ENCODE measurements at regions not wholly inside any gene's neighbourhood (a gene's known extent, or its start where the extent isn't known, plus 50 kb on each side); places are given as distances from the start of the nearest gene placed in this dataset.
"Not testable (repeated sequence)": the region's sequence is repeated elsewhere in the genome, so short reads cannot be mapped to it uniquely, and the experiment has no call there.

GRCh38 chr6:114862819-114863218 lies 520.0 kb upstream of the HS3ST5 start:
- FAIRE-seq (no peak), DNase-seq (ENCODE audit: insufficient read length, low spot score) (no peak)
- no peak for TF ChIP-seq POLR2A (IDR thresholded peaks at IDR 0.05; ENCODE audit: low read depth, low read length)

DNA sequence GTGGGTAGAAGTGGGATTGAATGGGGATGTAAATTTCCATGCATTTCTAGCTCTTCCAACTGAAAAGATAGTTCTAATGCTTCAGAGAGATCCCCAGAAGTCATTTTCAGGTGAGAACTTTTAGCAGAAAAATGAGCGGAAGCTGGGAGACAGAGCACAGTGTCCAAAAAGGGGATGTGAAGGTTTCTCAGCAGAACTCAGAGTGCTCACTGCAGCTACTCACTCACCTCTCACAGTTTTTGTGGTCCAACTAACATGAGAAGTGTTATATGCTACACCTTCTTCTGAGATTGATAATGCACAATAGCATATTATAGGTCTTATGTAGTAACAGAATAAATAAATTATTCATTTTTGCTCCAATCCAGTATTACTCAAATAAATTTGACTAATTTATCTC lies 519.2 kb upstream of the HS3ST5 start:
- DNase-seq (ENCODE audit: insufficient read length, low spot score) (no peak), FAIRE-seq (no peak)
- TF ChIP-seq POLR2A (IDR thresholded peaks at IDR 0.05; ENCODE audit: low read depth, low read length), result no peak

DNA sequence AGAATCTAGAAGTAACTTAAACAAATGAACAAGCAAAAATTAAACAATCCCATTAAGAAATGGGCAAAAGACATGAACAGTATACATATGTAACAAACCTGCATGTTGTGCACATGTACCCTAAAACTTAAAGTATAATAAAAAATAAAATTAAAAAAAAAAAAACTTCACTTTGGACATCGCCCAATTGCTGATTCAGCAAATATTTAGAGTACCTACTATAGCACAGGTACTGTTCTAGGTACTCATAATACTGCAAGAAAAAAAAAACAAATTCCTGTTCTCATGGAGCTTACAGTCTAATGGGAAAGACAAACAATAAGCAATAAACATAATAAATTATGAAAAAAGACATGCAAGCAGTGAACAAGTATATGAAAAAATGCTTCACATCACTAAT lies 501.5 kb upstream of the HS3ST5 start:
- FAIRE-seq (no peak), DNase-seq (ENCODE audit: insufficient read length, low spot score) (no peak)
- TF ChIP-seq POLR2A (IDR thresholded peaks at IDR 0.05; ENCODE audit: low read depth, low read length), result no peak

DNA sequence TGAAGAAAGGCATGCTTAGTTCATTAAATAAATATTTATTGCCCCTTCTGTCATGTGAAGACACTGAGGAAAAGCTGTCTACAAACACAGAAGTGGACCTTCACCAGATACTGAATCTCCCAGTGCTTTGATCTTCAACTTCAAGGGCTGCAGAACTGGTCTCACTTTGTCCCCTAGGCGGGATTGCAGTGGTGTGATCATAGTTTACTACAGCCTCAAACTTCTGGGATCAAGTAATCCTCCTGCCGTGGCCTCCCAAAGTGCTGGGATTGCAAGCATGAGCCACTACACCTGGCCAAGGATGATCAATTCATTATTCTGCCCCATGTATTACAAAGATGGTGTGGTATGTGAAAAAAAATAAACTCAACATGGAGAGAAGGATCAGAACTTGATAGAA lies 496.2 kb upstream of the HS3ST5 start:
- DNase-seq (ENCODE audit: insufficient read length, low spot score) (no peak), FAIRE-seq (no peak)
- TF ChIP-seq POLR2A (IDR thresholded peaks at IDR 0.05; ENCODE audit: low read depth, low read length), result no peak

- DNase-seq (ENCODE audit: insufficient read length, low spot score) (no peak), FAIRE-seq (no peak)
- TF ChIP-seq POLR2A (IDR thresholded peaks at IDR 0.05; ENCODE audit: low read depth, low read length), result no peak
Measured at GRCh38 chr6:114833211-114833610, 490.4 kb upstream of the HS3ST5 start.

DNA sequence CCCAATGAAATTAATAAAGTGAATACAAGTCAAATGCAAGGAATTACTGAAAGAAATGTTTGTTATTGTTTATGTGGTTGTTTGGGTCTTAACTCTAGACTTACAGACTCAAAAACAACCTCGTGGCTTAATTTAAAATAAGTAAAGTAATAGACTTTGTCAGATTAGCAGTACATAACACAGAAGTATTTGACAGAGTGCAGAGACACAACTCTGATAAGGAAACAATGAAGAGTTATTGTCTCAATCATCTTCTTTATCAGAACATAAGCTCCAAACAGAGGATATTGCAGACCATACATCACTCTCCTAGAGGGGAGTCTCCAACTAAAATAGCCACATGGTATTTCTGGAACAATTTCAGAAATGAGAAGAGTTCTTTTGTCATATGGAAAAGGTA lies 487.7 kb upstream of the HS3ST5 start:
- no peak for TF ChIP-seq POLR2A (IDR thresholded peaks at IDR 0.05; ENCODE audit: low read depth, low read length)
- FAIRE-seq (no peak), DNase-seq (ENCODE audit: insufficient read length, low spot score) (no peak)

- no peak for TF ChIP-seq POLR2A (IDR thresholded peaks at IDR 0.05; ENCODE audit: low read depth, low read length)
- FAIRE-seq (no peak), DNase-seq (ENCODE audit: insufficient read length, low spot score) (no peak)
Measured at GRCh38 chr6:114827135-114827534, 484.3 kb upstream of the HS3ST5 start.

- no peak for TF ChIP-seq POLR2A (IDR thresholded peaks at IDR 0.05; ENCODE audit: low read depth, low read length)
- DNase-seq (ENCODE audit: insufficient read length, low spot score) (no peak), FAIRE-seq (no peak)
Measured at GRCh38 chr6:114824409-114824808, 481.6 kb upstream of the HS3ST5 start.

GRCh38 chr6:114816678-114817077 lies 473.9 kb upstream of the HS3ST5 start:
- no peak for TF ChIP-seq POLR2A (IDR thresholded peaks at IDR 0.05; ENCODE audit: low read depth, low read length)
- no peak for DNase-seq (ENCODE audit: insufficient read length, low spot score)
- no peak for FAIRE-seq

GRCh38 chr6:114810468-114810867 lies 467.6 kb upstream of the HS3ST5 start:
- no peak for TF ChIP-seq POLR2A (IDR thresholded peaks at IDR 0.05; ENCODE audit: low read depth, low read length)
- FAIRE-seq (no peak), DNase-seq (ENCODE audit: insufficient read length, low spot score) (no peak)

GRCh38 chr6:114805426-114805825 lies 462.6 kb upstream of the HS3ST5 start:
- not testable (repeated sequence) for FAIRE-seq

DNA sequence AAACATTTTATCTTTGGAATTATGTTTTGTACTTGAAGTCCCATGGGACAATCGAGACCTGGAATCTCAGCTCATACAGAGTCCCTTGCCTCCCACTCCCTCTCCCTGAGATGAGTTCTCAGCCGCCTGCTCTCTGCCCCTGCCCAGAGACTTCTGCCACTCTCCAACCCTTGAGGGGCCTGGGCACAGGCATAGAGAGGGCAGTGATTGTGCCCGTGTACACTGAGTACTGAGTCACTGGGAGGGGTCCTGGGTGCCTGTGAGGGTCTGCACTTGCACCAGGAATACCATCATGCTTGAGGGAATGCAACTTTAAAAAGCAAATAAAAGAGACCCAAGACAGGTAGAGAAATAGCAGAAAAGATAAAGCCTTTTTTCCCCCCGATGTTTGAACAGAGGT lies 453.8 kb upstream of the HS3ST5 start:
- FAIRE-seq, result no peak
- no peak for TF ChIP-seq POLR2A (IDR thresholded peaks at IDR 0.05; ENCODE audit: low read depth, low read length)
- no peak for DNase-seq (ENCODE audit: insufficient read length, low spot score)

More at GRCh38 chr6:114805426-114805825, 462.6 kb upstream of the HS3ST5 start:
- DNase-seq (ENCODE audit: insufficient read length, low spot score), result not testable (repeated sequence)

GRCh38 chr6:114793428-114793827 lies 450.6 kb upstream of the HS3ST5 start:
- FAIRE-seq (no peak), DNase-seq (ENCODE audit: insufficient read length, low spot score) (no peak)
- TF ChIP-seq POLR2A (IDR thresholded peaks at IDR 0.05; ENCODE audit: low read depth, low read length), result no peak

DNA sequence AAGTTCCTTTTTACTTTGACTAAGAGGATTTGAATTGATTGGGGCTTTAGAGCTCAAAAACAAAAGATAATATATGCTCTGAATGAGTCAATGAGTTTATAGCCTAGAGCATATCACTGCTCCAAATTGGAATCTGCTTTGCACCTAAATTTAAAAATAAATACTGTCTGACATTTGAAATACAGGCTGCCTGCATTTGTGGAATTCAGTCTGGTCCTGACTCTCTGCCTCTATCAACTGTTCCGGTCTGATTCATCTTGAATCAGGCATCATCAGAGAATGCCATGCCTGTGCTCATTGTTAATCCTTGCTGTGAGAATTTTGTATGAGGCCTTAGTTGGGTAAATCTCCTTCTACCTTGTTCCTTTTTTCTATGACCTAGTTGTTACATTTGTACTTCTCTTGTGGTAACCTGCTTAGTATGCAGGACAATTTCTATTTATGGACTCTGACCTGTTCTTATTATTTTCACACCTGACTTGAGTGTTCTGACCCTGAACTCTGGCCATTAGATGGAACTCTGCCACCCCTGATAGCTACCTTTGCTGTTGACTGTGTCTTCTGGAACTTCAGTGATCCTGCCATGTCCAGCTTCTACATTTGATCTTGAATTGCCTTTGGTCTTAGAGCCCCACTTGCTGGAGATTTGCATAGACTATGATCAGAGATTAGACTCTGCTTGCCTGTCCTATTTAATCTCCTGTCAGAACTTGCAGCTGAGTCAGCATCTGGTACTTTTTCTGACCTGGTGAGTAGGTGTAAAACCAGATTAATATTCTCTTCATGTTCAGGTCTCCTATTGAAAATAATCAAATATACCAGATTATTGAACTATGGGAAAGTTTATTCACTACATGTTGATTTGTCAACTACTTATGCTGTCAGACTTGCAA lies 442.7 kb upstream of the HS3ST5 start:
- TF ChIP-seq POLR2A (IDR thresholded peaks at IDR 0.05; ENCODE audit: low read depth, low read length), result no peak
- FAIRE-seq, result no peak

GRCh38 chr6:114783783-114784182 lies 441.0 kb upstream of the HS3ST5 start:
- no peak for FAIRE-seq
- TF ChIP-seq POLR2A (IDR thresholded peaks at IDR 0.05; ENCODE audit: low read depth, low read length), result no peak
- DNase-seq (ENCODE audit: insufficient read length, low spot score), result no peak

More for the DNA sequence above, 442.7 kb upstream of the HS3ST5 start:
- no peak for DNase-seq (ENCODE audit: insufficient read length, low spot score)
